Right lobe of liver (tissue), 6 donors: ENCODE measurements at regions not wholly inside any gene's neighbourhood (a gene's known extent, or its start where the extent isn't known, plus 50 kb on each side); places are given as distances from the start of the nearest gene placed in this dataset.

Experiments
- ATAC-seq, 4 donors: fragments of 200-7000 bp; cut with Tn5 transposase; one replicate each; pipeline ENCODE4 v1.9.1; 2020; ENCODE audit warnings: mild to moderate bottlenecking in 4 of 4, moderate library complexity in 4 of 4
- DNase-seq, 3 donors: peaks; one replicate each; pipeline ENCODE4 v3.0.0-alpha.2; 2020
- H3K27ac ChIP-seq, 3 donors: fragments of 200-600 bp; one replicate each; pipeline ENCODE4 v1.8.0; 2022
- H3K27me3 ChIP-seq, 2 donors: fragments of 200-600 bp; one replicate each; pipeline ENCODE4 v1.8.0; 2022
- H3K36me3 ChIP-seq, 4 donors: fragments of 200-600 bp; sonication (generic) in 1 of 4; one replicate each; pipeline versions ENCODE4 v1.5.1 to v1.8.0; 2017 to 2022; ENCODE audit warnings: control low read depth in 1 of 4
- H3K4me1 ChIP-seq, 4 donors: fragments of 200-600 bp; sonication (generic) in 1 of 4; one replicate each; pipeline versions ENCODE4 v1.5.1 to v1.8.0; 2017 to 2022; ENCODE audit warnings: control low read depth in 1 of 4
- H3K4me3 ChIP-seq, 3 donors: fragments of 200-600 bp; one replicate each; pipeline ENCODE4 v1.8.0; 2022
- H3K9me3 ChIP-seq, 4 donors: fragments of 200-600 bp; sonication (generic) in 1 of 4; one replicate each; pipeline versions ENCODE4 v1.5.1 to v1.8.0; 2017 to 2022; ENCODE audit warnings: control low read depth in 1 of 4
- POLR2A ChIP-seq: fragments of 450-650 bp; IDR thresholded peaks from one replicate; pipeline ENCODE4 v1.6.1; 2017; ENCODE audit warnings: antibody characterized with exemption, mild to moderate bottlenecking
- WGBS: methylation state at CpG from one replicate; pipeline ENCODE4 v1.1.6; 2018; ENCODE audit warnings: low coverage, low lambda C conversion rate; ENCODE audit not compliant: insufficient coverage; ENCODE audit errors: missing lambda C conversion rate; 5-methylcytosine and 5-hydroxymethylcytosine counted together
- intact Hi-C, 2 donors: fragments of 100-400 bp; cut with DNase I; formaldehyde crosslinking; loops; one replicate each; pipeline versions ENCODE4 v1.11.2 to v1.14.1; 2022
- small RNA-seq, 2 experiments: library from RNA; depleted of rRNA; stranded (forward); fragments of <200 nt; gene quantifications; one replicate each; pipeline ENCODE3, GENCODE V24; 2016
- TF ChIP-seq, protein P1 (sequence below), 4 donors: fragments of 200-600 bp in 3 of 4; fragments of 450-650 bp in 1 of 4; IDR thresholded peaks; one replicate each; pipeline versions ENCODE4 v1.5.1 to v1.8.0; 2016 to 2022; ENCODE audit warnings: antibody characterized with exemption in 4 of 4, mild to moderate bottlenecking in 2 of 4
- donor health status: DM: no; HTN: yes; CAD: no.
- donor health status: DM: no; HTN: no; CAD: no.
- donor health status: DM: no; HTN: no; CAD: no.
- donor health status: DM: no; HTN: yes; CAD: no.
- donor health status: DM: no; HTN: yes; CAD: no.

DNA sequence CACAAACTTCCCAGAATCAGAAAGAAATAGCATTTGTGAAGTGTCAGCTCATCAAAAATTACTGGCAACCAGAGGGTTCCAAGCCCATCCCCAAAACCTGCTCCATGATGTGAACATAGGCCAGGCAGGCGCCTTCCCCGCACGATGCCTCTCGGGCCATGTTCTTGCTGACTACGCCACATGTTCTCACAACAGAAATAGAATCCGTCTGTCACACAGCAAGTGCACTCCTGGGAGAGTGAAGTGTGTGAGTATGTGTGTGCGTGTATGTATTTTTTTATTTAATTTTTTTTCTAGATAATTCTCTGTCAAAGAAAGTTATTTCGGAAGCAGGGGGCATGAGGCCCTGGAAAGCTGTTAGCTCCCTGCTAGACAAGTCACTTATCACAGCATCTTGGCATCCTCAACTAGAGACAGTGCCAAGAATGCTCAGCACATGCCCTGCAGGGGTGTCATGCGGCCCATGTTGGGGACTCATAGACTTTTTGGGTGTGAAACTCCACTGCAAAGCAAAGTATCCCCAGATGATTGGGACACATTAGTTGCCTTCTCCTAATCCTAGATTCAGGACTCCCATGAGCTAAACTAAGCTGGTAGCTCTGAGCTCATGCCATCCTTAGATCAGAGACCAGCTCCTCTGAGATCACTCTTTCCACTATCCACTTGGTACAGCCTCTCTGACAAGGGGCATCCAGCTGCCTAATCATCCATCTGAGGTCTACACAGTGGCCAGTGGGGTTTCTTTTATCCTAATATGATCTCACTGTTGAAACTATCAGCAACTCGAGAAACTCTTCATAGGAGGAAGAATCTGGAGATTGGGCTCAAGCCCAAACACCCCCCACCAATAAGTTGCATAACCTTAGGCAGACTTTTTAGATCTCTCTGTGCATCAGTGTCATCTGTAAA is 53.2 kb upstream of the CYRIA start:
- H3K27ac ChIP-seq: no peak overlapping the region
- no peak for TF ChIP-seq POLR2A
- TF ChIP-seq, protein P1, sequence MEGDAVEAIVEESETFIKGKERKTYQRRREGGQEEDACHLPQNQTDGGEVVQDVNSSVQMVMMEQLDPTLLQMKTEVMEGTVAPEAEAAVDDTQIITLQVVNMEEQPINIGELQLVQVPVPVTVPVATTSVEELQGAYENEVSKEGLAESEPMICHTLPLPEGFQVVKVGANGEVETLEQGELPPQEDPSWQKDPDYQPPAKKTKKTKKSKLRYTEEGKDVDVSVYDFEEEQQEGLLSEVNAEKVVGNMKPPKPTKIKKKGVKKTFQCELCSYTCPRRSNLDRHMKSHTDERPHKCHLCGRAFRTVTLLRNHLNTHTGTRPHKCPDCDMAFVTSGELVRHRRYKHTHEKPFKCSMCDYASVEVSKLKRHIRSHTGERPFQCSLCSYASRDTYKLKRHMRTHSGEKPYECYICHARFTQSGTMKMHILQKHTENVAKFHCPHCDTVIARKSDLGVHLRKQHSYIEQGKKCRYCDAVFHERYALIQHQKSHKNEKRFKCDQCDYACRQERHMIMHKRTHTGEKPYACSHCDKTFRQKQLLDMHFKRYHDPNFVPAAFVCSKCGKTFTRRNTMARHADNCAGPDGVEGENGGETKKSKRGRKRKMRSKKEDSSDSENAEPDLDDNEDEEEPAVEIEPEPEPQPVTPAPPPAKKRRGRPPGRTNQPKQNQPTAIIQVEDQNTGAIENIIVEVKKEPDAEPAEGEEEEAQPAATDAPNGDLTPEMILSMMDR (IDR thresholded peaks at IDR 0.05): no peak
- WGBS: 84% methylated on average over 7 of the region's 10 CpGs
- intact Hi-C loops: no loop called here
- no peaks in the 10 kb centered on the region for H3K9me3 ChIP-seq
- peaks cover 0 to 8% of the 10 kb centered on the region in 2 donors for H3K27me3 ChIP-seq
- ATAC-seq (no peak), DNase-seq (no peak)
- no peaks in the 10 kb centered on the region for H3K4me1 ChIP-seq
- no peaks in the 10 kb centered on the region for H3K36me3 ChIP-seq
- no peak overlapping the region for H3K4me3 ChIP-seq

DNA sequence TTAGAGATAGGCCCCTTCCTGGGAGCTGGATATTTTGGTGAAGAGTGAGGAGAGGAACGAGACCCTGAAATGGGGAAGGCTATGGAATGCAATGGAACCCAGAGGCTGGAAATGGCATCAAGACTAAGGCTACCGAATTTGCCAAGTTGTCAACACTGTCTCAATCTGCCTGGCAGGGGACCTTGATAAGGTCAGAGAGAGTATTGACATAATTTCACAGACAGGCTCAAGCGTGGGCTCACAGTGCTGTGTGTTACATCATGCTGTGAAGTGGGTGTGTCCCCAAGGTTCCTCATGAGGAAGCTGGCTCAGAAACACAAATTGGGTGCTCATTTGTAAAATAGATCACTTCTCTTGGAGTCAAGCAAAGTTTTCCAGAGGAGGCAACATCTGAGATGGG is 51.8 kb upstream of the CYRIA start:
- DNase-seq (no peak), ATAC-seq (peak; percentile 29 to 78 (median 58))
- H3K4me1 ChIP-seq: no peaks in the 10 kb centered on the region
- H3K36me3 ChIP-seq: no peaks in the 10 kb centered on the region
- TF ChIP-seq, protein P1 (IDR thresholded peaks at IDR 0.05): no peak
- TF ChIP-seq POLR2A: no peak
- 32% methylated on average over 3 of the region's 3 CpGs for WGBS
- no peaks in the 10 kb centered on the region for H3K9me3 ChIP-seq
- peaks cover 0 to 4% of the 10 kb centered on the region in 2 donors for H3K27me3 ChIP-seq
- intact Hi-C loops: no loop called here
- no peak overlapping the region for H3K27ac ChIP-seq
- H3K4me3 ChIP-seq: no peak overlapping the region

DNA sequence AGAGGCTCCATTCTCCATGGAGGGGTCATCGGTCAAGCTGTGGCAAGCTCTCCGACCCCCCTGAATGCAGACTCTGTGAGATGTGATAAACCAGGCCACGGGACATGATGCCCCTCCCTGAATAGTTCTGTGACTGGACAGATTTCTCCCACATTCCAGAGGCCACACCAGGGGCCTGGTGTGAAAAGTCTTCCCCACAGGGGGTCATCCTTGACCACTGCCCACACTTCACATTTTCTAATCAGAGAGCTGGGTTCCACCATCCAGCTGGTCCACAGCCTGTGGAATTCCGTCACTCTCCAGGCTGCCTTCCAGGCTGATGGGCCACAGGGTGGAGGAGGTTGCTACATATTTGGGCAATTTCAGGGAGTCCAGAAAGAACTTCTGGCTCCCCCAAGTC is 51.3 kb upstream of the CYRIA start:
- Histone ChIP-seq H3K9me3 (no peaks in the 10 kb centered on the region), H3K4me3 (no peak overlapping the region), H3K27ac (no peak overlapping the region), H3K27me3 (no peaks in the 10 kb centered on the region), H3K36me3 (no peaks in the 10 kb centered on the region), H3K4me1 (no peaks in the 10 kb centered on the region)
- ATAC-seq: no peak
- TF ChIP-seq, protein P1 (IDR thresholded peaks at IDR 0.05): no peak
- no peak for TF ChIP-seq POLR2A
- intact Hi-C loops: no loop called here
- no peak for DNase-seq
- 83% methylated on average over 1 of the region's 4 CpGs for WGBS

DNA sequence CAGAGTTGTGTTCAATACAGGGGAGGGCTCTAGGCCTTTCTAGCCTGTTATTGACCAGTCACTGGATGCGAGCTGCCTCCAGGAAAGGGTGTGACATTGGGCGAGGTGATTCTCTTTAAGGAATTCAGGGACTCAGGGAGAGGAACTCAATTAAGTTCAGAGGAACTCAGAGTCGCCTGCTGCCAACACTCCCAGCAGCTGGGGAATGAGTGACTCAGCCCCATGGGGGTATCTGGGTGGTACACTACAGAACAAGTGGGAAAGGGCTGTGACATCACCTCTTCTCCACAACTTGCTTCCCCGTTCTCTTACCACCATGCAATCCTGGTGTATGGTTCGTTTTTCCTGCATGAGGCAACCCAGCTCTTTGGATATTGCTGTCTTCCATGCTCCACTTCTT is 50.4 kb upstream of the CYRIA start:
- H3K9me3 ChIP-seq: no peaks in the 10 kb centered on the region
- H3K36me3 ChIP-seq: no peaks in the 10 kb centered on the region
- H3K4me3 ChIP-seq: no peak overlapping the region
- TF ChIP-seq, protein P1 (IDR thresholded peaks at IDR 0.05): no peak
- no peak for TF ChIP-seq POLR2A
- WGBS: 72% methylated on average over 3 of the region's 5 CpGs
- ATAC-seq (peak in 1 of 4 donors; percentile 25), DNase-seq (no peak)
- peaks cover 0 to 3% (median 2%) of the 10 kb centered on the region in 4 donors for H3K4me1 ChIP-seq
- H3K27ac ChIP-seq: no peak overlapping the region
- intact Hi-C loops: no loop called here
- H3K27me3 ChIP-seq: no peaks in the 10 kb centered on the region

Small RNA genes lying in the stretch of these regions (small RNA-seq; reads per million reads assigned to genes)
- gene RN7SKP168: 0 reads per million in 2 experiments
